HEK293T (cell line): ENCODE measurements at regions not wholly inside any gene's neighbourhood (a gene's known extent, or its start where the extent isn't known, plus 50 kb on each side); places are given as distances from the start of the nearest gene placed in this dataset.
A peak's percentile ranks its signal among the peaks of the same experiment; 100 is the strongest.

ENCODE experiments used
- CTCF ChIA-PET: fragments of 350-600 bp; formaldehyde crosslinking; extraction: SDS; loops from one replicate; lab custom pipeline; 2021; ENCODE audit warnings: antibody characterized with exemption, inconsistent platforms; lab: Yijun Ruan, JAX
- POLR2A ChIA-PET: fragments of 350-600 bp; formaldehyde crosslinking; extraction: SDS; loops from one replicate; lab custom pipeline; 2020; ENCODE audit warnings: antibody characterized with exemption, inconsistent platforms; lab: Yijun Ruan, JAX
- DNase-seq: peaks from one replicate; pipeline ENCODE4 v3.0.0; 2012; ENCODE audit warnings: mixed read lengths; ENCODE audit errors: extremely low spot score
- ARNT ChIP-seq: fragments of 450-650 bp; IDR thresholded peaks from 2 replicates; pipeline ENCODE4 v1.6.1; 2017; ENCODE audit warnings: mild to moderate bottlenecking
- BHLHE40 ChIP-seq: fragments of 450-650 bp; IDR thresholded peaks from 2 replicates; pipeline ENCODE4 v1.6.1; 2016; ENCODE audit warnings: mild to moderate bottlenecking, moderate library complexity, borderline replicate concordance
- CTBP1 ChIP-seq: fragments of 450-650 bp; IDR thresholded peaks from 2 replicates; pipeline ENCODE4 v1.6.1; 2016; ENCODE audit warnings: borderline replicate concordance
- ELF4 ChIP-seq: fragments of 450-650 bp; IDR thresholded peaks from 2 replicates; pipeline ENCODE4 v1.6.1; 2017; ENCODE audit warnings: antibody characterized with exemption
- FOXA1 ChIP-seq: fragments of 450-650 bp; IDR thresholded peaks from 2 replicates; pipeline ENCODE4 v1.6.1; 2016; ENCODE audit warnings: mild to moderate bottlenecking
- FOXK2 ChIP-seq: fragments of 450-650 bp; IDR thresholded peaks from 2 replicates; pipeline ENCODE4 v1.6.1; 2016; ENCODE audit warnings: mild to moderate bottlenecking
- FOXM1 ChIP-seq: fragments of 450-650 bp; IDR thresholded peaks from 2 replicates; pipeline ENCODE4 v1.6.1; 2017; ENCODE audit warnings: mild to moderate bottlenecking, borderline replicate concordance
- HDGF ChIP-seq: fragments of 450-650 bp; IDR thresholded peaks from 2 replicates; pipeline ENCODE4 v1.6.1; 2017; ENCODE audit warnings: antibody characterized with exemption, borderline replicate concordance
- L3MBTL2 ChIP-seq: fragments of 450-650 bp; conservative IDR thresholded peaks from 2 replicates; pipeline ENCODE4 v1.6.1; 2016; ENCODE audit warnings: mild to moderate bottlenecking
- LEF1 ChIP-seq: fragments of 450-650 bp; IDR thresholded peaks from 2 replicates; pipeline ENCODE4 v1.6.1; 2017; ENCODE audit warnings: mild to moderate bottlenecking, borderline replicate concordance
- NFRKB ChIP-seq: fragments of 450-650 bp; IDR thresholded peaks from 2 replicates; pipeline ENCODE4 v1.6.1; 2016; ENCODE audit warnings: mild to moderate bottlenecking, moderate library complexity
- SP1 ChIP-seq: fragments of 450-650 bp; IDR thresholded peaks from 2 replicates; pipeline ENCODE4 v1.6.1; 2017
- SUZ12 ChIP-seq: fragments of 450-650 bp; IDR thresholded peaks from 2 replicates; pipeline ENCODE4 v1.6.1; 2016; ENCODE audit warnings: mild to moderate bottlenecking
- TARDBP ChIP-seq: fragments of 450-650 bp; IDR thresholded peaks from 2 replicates; pipeline ENCODE4 v1.6.1; 2016
- ZNF384 ChIP-seq: fragments of 450-650 bp; IDR thresholded peaks from 2 replicates; pipeline ENCODE4 v1.6.1; 2016
- TF ChIP-seq, protein P1 (sequence below): fragments of 450-650 bp; IDR thresholded peaks from 2 replicates; pipeline ENCODE4 v1.6.1; 2016

DNA sequence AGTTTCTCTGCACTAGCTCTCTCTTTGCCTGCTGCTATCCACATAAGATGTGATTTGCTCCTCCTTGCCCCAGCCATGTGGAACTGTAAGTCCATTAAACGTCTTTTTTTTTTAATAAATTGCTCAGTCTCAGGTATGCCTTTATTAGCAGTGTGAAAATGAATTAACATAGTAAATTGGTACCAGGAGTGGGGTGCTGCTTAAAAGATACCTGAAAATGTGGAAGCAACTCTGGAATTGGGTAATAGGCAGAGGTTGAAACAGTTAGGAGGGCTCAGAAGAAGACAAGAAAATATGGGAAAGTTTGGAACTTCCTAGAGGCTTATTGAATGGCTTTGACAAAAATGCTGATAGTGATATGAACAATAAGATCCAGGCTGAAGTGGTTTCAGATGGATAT, 159.8 kb downstream of the FSCB start:
- POLR2A ChIA-PET = no interaction called here
- TF ChIP-seq SUZ12 = no peak
- no peak for TF ChIP-seq LEF1
- TF ChIP-seq FOXM1 = no peak
- no peak for TF ChIP-seq ZNF384
- DNase-seq = no peak
- CTCF ChIA-PET = no interaction called here

DNA sequence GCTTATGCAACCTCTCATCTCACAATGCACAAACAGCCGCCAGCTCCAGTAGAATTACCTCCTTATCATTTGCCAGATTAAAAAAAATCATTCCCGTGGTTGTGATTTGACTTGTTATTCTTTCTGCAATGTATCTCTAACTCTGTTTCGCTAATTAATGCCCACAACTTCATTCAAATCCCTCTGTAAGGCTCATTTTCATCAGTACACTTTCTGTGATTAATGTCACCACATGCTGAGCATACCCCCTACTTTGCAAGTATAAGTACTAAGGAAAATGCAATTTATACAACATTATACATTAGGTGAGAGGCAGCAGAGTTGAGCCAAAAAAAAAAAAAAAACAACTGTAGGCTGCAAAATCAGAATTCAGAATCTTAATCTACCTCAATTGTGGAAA, 166.0 kb downstream of the FSCB start:
- TF ChIP-seq LEF1 (no peak), FOXK2 (no peak), CTBP1 (no peak), BHLHE40 (no peak), L3MBTL2 (no peak), HDGF (no peak), FOXM1 (no peak), ELF4 (no peak), FOXA1 (no peak), ARNT (no peak), ZNF384 (no peak), SP1 (no peak), SUZ12 (no peak), TARDBP (no peak), NFRKB (no peak)
- TF ChIP-seq, protein P1, sequence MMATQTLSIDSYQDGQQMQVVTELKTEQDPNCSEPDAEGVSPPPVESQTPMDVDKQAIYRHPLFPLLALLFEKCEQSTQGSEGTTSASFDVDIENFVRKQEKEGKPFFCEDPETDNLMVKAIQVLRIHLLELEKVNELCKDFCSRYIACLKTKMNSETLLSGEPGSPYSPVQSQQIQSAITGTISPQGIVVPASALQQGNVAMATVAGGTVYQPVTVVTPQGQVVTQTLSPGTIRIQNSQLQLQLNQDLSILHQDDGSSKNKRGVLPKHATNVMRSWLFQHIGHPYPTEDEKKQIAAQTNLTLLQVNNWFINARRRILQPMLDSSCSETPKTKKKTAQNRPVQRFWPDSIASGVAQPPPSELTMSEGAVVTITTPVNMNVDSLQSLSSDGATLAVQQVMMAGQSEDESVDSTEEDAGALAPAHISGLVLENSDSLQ = no peak
- ChIA-PET CTCF (no interaction called here), POLR2A (no interaction called here)
- DNase-seq = no peak

DNA sequence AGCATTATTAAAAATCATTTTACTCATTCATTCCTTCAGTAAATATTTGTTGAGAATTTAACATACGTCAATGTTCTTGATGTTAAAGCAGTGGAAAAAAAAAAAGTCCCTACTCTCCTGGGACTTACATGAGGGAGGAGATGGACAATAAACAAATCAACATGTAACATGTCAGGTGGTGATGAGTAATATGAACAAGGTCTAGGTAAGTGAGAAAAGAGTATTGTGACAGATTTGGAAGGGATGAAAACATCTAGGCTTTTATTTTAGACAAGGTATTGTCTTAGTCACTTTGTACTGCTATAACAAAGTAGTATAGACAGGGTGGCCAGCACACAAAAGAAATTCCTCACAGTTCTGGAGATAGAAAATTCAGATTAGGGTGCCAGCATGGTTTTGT, 167.2 kb downstream of the FSCB start:
- no peak for DNase-seq
- TF ChIP-seq L3MBTL2 = no peak
- TF ChIP-seq FOXA1 = no peak
- no peak for TF ChIP-seq NFRKB
- no peak for TF ChIP-seq SUZ12
- TF ChIP-seq LEF1 = no peak
- no peak for TF ChIP-seq FOXK2
- no peak for TF ChIP-seq BHLHE40
- no peak for TF ChIP-seq CTBP1
- TF ChIP-seq SP1 = no peak
- no peak for TF ChIP-seq ELF4
- no peak for TF ChIP-seq HDGF
- no peak for TF ChIP-seq ZNF384
- TF ChIP-seq TARDBP = no peak
- no peak for TF ChIP-seq ARNT
- TF ChIP-seq FOXM1 = no peak
- TF ChIP-seq, protein P1 = no peak
- POLR2A ChIA-PET = no interaction called here

DNA sequence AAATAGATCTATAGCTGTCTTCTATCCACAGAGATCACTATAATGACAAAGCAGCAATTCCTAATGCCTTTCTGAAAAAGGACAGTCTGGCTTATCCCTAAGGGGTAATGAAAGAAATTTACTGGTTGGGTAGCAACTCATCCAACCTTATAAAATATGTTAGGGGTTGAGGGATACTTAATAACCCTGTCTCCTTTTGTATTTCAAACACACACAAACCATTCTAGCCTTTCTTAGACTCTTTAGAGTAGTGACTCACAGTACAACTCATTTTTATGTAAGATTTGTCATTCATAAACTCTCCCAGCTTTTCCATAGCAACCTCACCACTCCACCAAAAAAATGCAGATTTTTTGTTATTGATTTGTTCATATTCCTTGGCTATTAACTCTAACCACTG, 167.9 kb downstream of the FSCB start:
- TF ChIP-seq ZNF384 (no peak), FOXM1 (no peak)
- no peak for DNase-seq
- CTCF ChIA-PET = no interaction called here
- POLR2A ChIA-PET = no interaction called here

More for the DNA sequence above, 167.2 kb downstream of the FSCB start:
- CTCF ChIA-PET = no interaction called here

DNA sequence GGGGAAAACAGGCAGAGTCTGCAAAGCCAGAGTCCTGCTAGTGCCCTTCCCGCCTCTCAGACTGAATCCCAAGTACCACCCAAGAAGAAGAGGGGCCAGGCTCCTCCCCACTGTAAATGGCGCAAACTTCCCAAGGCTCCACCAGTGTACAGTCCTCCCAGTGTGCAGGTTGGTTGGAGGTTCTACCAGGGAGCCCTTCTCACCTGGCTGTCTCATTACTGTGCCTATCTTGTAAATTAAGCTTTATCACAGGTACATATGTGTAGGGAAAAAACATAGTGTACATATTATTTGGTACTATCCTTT, 189.7 kb downstream of the FSCB start:
- ChIA-PET POLR2A (no interaction called here), CTCF (no interaction called here)
- TF ChIP-seq, protein P1 = no peak
- TF ChIP-seq FOXM1 (no peak), LEF1 (no peak), SUZ12 (no peak), HDGF (no peak), BHLHE40 (no peak), TARDBP (no peak), ZNF384 (no peak), CTBP1 (no peak), L3MBTL2 (no peak), NFRKB (no peak), FOXK2 (no peak), ARNT (no peak), FOXA1 (no peak), SP1 (no peak), ELF4 (no peak)
- no peak for DNase-seq

DNA sequence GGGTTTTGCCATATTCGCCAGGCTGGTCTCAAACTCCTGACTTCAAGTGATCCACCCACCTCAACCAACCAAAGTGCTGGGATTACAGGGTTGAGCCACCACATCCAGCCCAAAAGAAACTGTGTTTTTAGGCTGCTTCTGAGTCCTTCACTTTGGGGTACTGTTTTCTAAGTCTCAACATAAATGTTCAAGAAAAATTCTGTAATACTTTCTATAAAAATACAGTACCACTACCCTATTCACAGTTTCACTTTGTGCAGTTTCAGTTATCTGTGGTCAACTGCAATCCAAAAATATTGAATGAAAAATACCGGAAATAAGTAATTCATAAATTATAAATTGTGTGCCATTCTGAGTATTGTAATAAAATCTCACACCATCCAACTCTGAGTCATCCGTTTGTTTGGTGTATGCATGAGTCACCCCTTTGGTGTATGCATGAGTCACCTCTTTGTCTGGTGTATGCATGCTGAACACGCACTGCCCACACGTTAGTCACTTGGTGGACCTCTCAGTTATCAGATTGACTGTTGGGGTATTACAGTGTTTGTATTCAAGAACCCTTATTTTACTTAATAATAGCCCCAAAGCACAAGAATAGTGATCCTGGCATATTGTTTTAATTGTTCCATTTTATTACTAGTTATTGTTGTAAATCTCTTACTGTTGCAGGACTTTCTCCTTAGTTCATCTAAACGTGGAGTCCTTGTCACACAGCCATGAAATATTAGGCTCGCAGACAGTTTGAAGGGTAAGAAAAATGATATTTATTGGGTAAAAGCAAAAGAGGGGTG, 190.2 kb downstream of the FSCB start:
- CTCF ChIA-PET = no interaction called here
- TF ChIP-seq SP1 (no peak), SUZ12 (no peak), FOXM1 (no peak), ARNT (no peak), ELF4 (no peak), FOXK2 (no peak), LEF1 (no peak), NFRKB (no peak), TARDBP (no peak), L3MBTL2 (no peak), ZNF384 (no peak), HDGF (no peak), CTBP1 (no peak), FOXA1 (no peak), BHLHE40 (no peak)
- TF ChIP-seq, protein P1 = no peak
- POLR2A ChIA-PET = no interaction called here
- DNase-seq = peak; percentile 26
